C4-2B (cell line): ENCODE measurements at regions not wholly inside any gene's neighbourhood (a gene's known extent, or its start where the extent isn't known, plus 50 kb on each side); places are given as distances from the start of the nearest gene placed in this dataset.

Source experiments
- H3K27ac ChIP-seq: fragments of 450-650 bp; 2 replicates; pipeline ENCODE4 v1.5.1; 2017
- ZFX ChIP-seq: fragments of 450-650 bp; IDR thresholded peaks from 2 replicates; pipeline ENCODE4 v1.6.1; 2017
- TF ChIP-seq, protein P1 (sequence below): fragments of 450-650 bp; conservative IDR thresholded peaks from 2 replicates; pipeline ENCODE4 v1.5.1; 2017; ENCODE audit warnings: mild to moderate bottlenecking

DNA sequence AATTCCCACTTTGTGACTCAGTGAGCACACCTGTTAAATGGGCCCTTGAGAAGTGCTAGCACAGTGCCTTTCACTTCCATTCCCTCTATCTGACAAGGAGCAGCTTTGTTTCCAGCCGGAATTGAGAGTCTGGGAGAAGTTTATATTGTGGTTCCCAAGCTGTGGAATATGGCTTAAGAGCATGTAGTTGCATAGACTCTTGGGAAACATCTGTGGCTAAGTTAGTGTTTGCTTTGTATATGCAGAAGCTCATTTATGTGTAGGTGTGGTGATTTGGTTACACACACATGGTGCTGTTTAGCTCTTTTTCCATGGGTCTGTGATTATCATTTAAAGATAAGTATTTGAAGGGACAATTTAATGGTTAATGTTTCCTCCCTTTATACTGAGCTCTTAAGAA, 110.5 kb upstream of the HMHB1 start:
- no peak overlapping the region for H3K27ac ChIP-seq
- no peak for TF ChIP-seq ZFX
- TF ChIP-seq, protein P1, sequence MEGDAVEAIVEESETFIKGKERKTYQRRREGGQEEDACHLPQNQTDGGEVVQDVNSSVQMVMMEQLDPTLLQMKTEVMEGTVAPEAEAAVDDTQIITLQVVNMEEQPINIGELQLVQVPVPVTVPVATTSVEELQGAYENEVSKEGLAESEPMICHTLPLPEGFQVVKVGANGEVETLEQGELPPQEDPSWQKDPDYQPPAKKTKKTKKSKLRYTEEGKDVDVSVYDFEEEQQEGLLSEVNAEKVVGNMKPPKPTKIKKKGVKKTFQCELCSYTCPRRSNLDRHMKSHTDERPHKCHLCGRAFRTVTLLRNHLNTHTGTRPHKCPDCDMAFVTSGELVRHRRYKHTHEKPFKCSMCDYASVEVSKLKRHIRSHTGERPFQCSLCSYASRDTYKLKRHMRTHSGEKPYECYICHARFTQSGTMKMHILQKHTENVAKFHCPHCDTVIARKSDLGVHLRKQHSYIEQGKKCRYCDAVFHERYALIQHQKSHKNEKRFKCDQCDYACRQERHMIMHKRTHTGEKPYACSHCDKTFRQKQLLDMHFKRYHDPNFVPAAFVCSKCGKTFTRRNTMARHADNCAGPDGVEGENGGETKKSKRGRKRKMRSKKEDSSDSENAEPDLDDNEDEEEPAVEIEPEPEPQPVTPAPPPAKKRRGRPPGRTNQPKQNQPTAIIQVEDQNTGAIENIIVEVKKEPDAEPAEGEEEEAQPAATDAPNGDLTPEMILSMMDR, result no peak

DNA sequence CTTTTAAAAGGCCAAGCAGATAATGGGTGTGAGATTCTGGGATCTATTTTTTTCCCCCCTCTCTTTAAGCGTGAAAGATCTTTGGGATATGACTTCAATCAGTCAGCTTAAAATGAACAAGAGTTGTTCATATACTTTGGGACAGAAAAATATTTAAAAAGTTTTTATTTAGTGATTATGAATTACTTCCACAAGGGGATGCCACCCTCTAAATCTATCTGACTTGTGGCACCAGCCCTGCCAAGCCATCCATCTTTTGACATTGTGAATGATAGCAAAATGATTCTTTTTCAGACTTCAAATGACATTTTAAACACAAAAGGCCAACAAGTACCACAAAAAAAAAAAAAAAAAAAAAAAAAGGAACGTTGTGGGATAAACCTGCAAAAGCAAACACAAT, 111.0 kb upstream of the HMHB1 start:
- H3K27ac ChIP-seq, result no peak overlapping the region
- TF ChIP-seq, protein P1, result peak; percentile 7; the same call in 1 of the 2 replicates
- TF ChIP-seq ZFX, result no peak

GRCh38 chr5:143699121-143699520, 112.8 kb upstream of the HMHB1 start:
- TF ChIP-seq, protein P1, result no peak
- TF ChIP-seq ZFX, result no peak

DNA sequence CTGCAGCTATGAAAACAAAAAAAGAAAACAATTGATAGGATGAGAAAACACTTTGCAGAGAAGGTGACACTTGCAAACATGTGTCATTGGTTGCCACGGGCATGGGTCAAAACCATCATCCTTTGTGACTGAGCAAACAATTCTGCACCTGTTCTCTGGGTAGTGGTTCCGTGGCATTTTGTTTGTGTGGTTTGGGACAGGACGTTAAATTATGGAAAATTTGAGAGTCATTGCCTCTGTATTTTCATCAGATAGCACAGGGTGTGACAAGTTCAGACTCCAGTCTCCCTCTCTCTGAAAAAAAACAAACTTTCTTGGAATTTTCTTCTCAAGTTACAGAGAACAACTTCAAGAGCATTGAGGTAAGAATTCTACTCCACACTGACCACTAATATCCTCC, 113.4 kb upstream of the HMHB1 start:
- TF ChIP-seq, protein P1, result no peak
- TF ChIP-seq ZFX, result no peak
- H3K27ac ChIP-seq, result no peak overlapping the region

More at GRCh38 chr5:143699121-143699520, 112.8 kb upstream of the HMHB1 start:
- H3K27ac ChIP-seq, result no peak overlapping the region

DNA sequence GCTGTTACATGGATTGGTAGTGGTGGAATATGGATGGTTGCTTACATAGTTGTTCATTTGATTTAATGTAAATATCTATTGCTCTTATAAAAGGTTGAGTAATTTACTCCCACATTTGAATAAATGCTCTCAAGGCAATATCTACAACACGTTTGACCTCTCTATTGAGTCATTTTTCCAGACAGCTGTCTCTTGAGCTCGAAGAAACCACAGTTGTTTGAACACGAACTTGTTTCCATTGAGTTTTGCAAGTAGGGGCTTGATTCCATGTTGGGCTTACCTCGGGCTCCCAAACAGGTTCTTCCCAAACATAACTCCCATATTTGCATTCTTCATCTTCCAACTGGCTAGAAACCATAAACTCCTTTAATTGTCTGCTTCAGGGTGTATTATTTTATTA, 115.0 kb upstream of the HMHB1 start:
- no peak for TF ChIP-seq ZFX
- TF ChIP-seq, protein P1, result no peak
- no peak overlapping the region for H3K27ac ChIP-seq

- TF ChIP-seq ZFX, result no peak
- TF ChIP-seq, protein P1, result no peak
- H3K27ac ChIP-seq, result no peak overlapping the region
Measured at GRCh38 chr5:143695941-143696340, 116.0 kb upstream of the HMHB1 start.

GRCh38 chr5:143695244-143695864, 116.6 kb upstream of the HMHB1 start:
- no peak overlapping the region for H3K27ac ChIP-seq
- TF ChIP-seq ZFX, result no peak
- TF ChIP-seq, protein P1, result no peak
